ENCODE measurements at regions not wholly inside any gene's neighbourhood (a gene's known extent, or its start where the extent isn't known, plus 50 kb on each side); places are given as distances from the start of the nearest gene placed in this dataset.

- no peak overlapping the region for H3K4me2 ChIP-seq (ENCODE audit: insufficient read depth, low read length)
- no peak for FAIRE-seq
- intact Hi-C loops (cut with micrococcal nuclease) (no loop called here), in situ Hi-C loops (cut with MboI) (no loop called here)
- H4K20me1 ChIP-seq (replicated peaks; ENCODE audit: control insufficient read depth, insufficient read depth, low read length): no peaks in the 10 kb centered on the region
- H3K9ac ChIP-seq (ENCODE audit: insufficient read depth in 1 of 2, low read depth in 2 of 2, low read length in 2 of 2): no peak overlapping the region
- ChIA-PET POLR2A (no interaction called here), CTCF (ENCODE audit: low intra/inter-chr PET ratio) (no interaction called here)
- no peak overlapping the region for H3K4me3 ChIP-seq
- DNase-seq (ENCODE audit: extremely low read depth in 1 of 4, low spot score in 3 of 4): no peak
- H3K79me2 ChIP-seq (ENCODE audit: control insufficient read depth, insufficient read depth, low read length): no peaks in the 10 kb centered on the region
- no peak overlapping the region for H2AFZ ChIP-seq (ENCODE audit: low read depth, low read length)
- no peaks in the 10 kb centered on the region for H3K9me3 ChIP-seq (replicated peaks; ENCODE audit: control insufficient read depth, insufficient read depth, low read depth, low read length)
- no peaks in the 10 kb centered on the region for H3K36me3 ChIP-seq (ENCODE audit: control insufficient read depth, insufficient read depth, low read length)
- no peak overlapping the region for H3K27ac ChIP-seq (ENCODE audit: extremely low read depth, low read depth, low read length)
- no peak for ATAC-seq
- H3K27me3 ChIP-seq (ENCODE audit: control insufficient read depth in 2 of 2, insufficient read depth in 2 of 2, low read length in 2 of 2): no peaks in the 10 kb centered on the region
- no peaks in the 10 kb centered on the region for H3K4me1 ChIP-seq (replicated peaks in 1 of 2; ENCODE audit: control insufficient read depth in 2 of 2, insufficient read depth in 2 of 2, low read length in 2 of 2)
- BruUV-seq (replicated peaks): no TSS peak
- H3K9me1 ChIP-seq (ENCODE audit: control insufficient read depth, insufficient read depth, low read length): no peaks in the 10 kb centered on the region
- 0% methylated on average over 2 of the region's 2 CpGs for WGBS (ENCODE audit: insufficient coverage, low coverage, missing lambda C conversion rate)
- TF ChIP-seq, protein P1, sequence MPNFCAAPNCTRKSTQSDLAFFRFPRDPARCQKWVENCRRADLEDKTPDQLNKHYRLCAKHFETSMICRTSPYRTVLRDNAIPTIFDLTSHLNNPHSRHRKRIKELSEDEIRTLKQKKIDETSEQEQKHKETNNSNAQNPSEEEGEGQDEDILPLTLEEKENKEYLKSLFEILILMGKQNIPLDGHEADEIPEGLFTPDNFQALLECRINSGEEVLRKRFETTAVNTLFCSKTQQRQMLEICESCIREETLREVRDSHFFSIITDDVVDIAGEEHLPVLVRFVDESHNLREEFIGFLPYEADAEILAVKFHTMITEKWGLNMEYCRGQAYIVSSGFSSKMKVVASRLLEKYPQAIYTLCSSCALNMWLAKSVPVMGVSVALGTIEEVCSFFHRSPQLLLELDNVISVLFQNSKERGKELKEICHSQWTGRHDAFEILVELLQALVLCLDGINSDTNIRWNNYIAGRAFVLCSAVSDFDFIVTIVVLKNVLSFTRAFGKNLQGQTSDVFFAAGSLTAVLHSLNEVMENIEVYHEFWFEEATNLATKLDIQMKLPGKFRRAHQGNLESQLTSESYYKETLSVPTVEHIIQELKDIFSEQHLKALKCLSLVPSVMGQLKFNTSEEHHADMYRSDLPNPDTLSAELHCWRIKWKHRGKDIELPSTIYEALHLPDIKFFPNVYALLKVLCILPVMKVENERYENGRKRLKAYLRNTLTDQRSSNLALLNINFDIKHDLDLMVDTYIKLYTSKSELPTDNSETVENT (CRISPR knock-in tag; IDR thresholded peaks at IDR 0.05): no peak
- TF ChIP-seq HNRNPL (IDR thresholded peaks at IDR 0.05; ENCODE audit: low read depth, low read length) (no peak), SMARCC2 (IDR thresholded peaks at IDR 0.05; ENCODE audit: low read depth) (no peak), TFE3 (CRISPR knock-in tag; IDR thresholded peaks at IDR 0.05) (no peak), USF2 (CRISPR knock-in tag; IDR thresholded peaks at IDR 0.05) (no peak), CCNT2 (IDR thresholded peaks at IDR 0.05; ENCODE audit: borderline replicate concordance, extremely low read depth, insufficient read length, low read depth, low read length) (no peak), ZNF23 (CRISPR knock-in tag; IDR thresholded peaks at IDR 0.05) (no peak), ATF1 (CRISPR knock-in tag; IDR thresholded peaks at IDR 0.05) (no peak), ATF1 (tag; IDR thresholded peaks at IDR 0.05) (no peak), HEY1 (CRISPR knock-in tag; IDR thresholded peaks at IDR 0.05; ENCODE audit: borderline replicate concordance) (no peak), BCLAF1 (IDR thresholded peaks at IDR 0.05; ENCODE audit: borderline replicate concordance in 1 of 2, control insufficient read depth in 1 of 2, low read depth in 2 of 2, low read length in 1 of 2) (no peak), TCF7 (IDR thresholded peaks at IDR 0.05; ENCODE audit: borderline replicate concordance) (no peak), FOXP1 (CRISPR knock-in tag; IDR thresholded peaks at IDR 0.05) (no peak), ZFP91 (CRISPR knock-in tag; IDR thresholded peaks at IDR 0.05) (no peak)
Observed at GRCh38 chr13:69155136-69155535, 952.5 kb upstream of the ATXN8OS start.

Measured in K562 (cell line).